HG02798 (cell line): ENCODE measurements at regions not wholly inside any gene's neighbourhood (a gene's known extent, or its start where the extent isn't known, plus 50 kb on each side); places are given as distances from the start of the nearest gene placed in this dataset.
"Not testable (repeated sequence)": the region's sequence is repeated elsewhere in the genome, so short reads cannot be mapped to it uniquely, and the experiment has no call there.

Experiments
- ATAC-seq: cut with Tn5 transposase; IDR thresholded peaks from one replicate; pipeline ENCODE4 v1.9.1; 2021; ENCODE audit warnings: mild to moderate bottlenecking; ENCODE audit not compliant: unreplicated experiment, poor library complexity

DNA sequence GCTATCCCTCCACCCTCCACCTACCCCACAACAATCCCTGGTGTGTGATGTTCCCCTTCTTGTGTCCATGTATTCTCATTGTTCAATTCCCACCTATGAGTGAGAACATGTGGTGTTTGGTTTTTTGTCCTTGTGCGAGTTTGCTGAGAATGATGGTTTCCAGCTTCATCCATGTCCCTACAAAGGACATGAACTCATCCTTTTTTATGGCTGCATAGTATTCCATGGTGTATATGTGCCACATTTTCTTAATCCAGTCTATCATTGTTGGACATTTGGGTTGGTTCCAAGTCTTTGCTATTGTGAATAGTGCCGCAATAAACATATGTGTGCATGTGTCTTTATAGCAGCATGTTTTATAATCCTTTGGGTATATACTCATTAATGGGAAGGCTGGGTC is 1117.6 kb downstream of the DNAJB9 start:
- ATAC-seq: not testable (repeated sequence)

- ATAC-seq: not testable (repeated sequence)
These were observed 1122.9 kb downstream of the DNAJB9 start for GRCh38 chr7:109692613-109693012.

DNA sequence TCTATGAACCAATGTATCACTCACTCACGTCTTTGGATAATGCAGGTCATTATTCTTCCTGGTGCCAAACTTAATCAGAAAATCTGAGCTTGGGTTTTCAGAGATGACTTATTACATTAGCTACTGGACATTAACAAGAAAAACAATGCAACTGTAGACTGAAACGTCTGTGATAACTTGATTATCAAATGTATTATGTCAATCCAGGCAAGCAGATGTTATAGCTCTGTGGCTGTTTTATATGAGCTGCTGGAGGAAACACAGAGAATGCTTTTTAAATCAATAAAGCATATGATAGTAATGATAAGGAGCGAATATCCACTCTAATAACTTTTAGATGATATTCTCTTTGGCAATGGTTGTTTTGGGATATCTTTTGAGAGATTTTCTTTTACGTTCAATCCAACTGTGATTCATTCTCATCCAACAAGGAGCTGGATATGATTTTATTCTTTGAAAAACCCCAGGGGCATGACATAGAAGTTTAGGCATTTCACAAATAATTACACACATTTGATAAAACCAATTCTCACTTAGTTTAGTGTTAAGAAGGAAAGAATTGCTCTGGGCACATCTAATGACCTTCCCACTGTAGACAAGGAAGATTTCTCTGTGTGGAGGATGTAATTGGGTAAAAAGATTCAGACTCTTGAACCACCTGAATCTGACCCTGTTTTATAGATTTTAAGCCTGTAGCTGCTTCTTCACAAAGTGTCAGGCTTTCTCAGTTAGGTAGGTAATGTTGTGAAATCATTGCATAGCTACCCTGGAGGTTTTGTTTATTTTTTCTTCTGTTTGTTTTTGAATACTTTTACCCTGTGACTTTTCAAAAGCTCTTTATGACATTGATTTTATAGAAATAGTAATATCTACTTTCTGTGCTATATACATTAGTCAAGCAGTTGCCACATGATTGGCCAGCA is 1124.7 kb downstream of the DNAJB9 start:
- no peak for ATAC-seq

- ATAC-seq: no peak
These were observed 1125.7 kb downstream of the DNAJB9 start for GRCh38 chr7:109695419-109695818.

- ATAC-seq: no peak
These were observed 1127.0 kb downstream of the DNAJB9 start for GRCh38 chr7:109696723-109697122.

DNA sequence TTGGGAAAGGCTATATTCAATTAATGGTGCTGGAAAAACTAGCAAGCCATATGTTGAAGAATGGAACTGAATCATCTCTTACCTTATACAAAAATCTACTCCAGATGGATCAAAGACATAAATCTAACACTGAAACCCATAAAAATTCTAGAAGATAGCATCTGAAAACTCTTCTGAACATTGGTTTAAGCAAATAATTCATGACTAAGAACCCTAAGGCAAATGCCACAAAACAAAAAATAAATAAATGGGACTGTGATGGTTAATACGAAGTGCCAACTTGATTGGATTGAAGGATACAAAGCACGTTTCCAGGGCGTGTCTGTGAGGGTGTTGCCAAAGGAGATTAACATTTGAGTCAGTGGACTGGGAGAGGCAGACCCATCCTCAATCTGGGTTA is 1130.0 kb downstream of the DNAJB9 start:
- no peak for ATAC-seq

DNA sequence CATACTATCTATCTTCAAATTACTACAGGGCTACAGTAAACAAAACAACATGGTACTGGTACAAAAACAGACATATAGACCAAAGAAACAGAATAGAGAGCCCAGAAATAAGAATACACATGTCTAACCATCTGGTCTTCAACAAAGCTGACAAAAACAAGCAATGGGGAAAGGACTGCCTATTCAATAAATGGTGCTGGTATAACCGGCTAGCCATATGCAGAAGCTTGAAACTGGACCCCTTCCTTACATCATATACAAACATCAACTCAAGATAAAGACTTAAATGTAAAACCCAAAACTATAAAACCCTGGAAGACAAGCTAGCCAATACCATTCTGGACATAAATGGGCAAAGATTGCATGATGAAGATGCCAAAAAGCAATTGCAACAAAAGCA is 1143.7 kb downstream of the DNAJB9 start:
- no peak for ATAC-seq

- not testable (repeated sequence) for ATAC-seq
These were observed 1149.7 kb downstream of the DNAJB9 start for GRCh38 chr7:109719359-109719758.

DNA sequence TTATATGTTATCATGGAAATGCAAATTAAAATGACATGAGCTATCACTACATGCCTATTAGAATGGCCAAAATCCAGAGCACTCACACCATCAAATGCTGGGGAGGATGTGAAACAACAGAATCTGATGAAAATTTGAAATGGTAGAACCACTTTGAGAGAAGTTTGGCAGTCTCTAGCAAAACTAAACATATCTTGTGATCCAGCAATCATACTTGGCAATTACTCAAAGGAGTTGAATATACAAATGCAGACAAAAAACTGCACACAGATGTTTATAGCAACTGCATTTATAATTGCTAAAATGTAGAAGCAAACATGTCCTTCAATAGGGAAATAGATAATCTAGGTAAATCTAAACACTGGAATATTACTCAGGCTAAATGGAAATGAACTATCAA is 1164.9 kb downstream of the DNAJB9 start:
- no peak for ATAC-seq

GRCh38 chr7:109735881-109736280 is 1166.2 kb downstream of the DNAJB9 start:
- ATAC-seq: no peak

DNA sequence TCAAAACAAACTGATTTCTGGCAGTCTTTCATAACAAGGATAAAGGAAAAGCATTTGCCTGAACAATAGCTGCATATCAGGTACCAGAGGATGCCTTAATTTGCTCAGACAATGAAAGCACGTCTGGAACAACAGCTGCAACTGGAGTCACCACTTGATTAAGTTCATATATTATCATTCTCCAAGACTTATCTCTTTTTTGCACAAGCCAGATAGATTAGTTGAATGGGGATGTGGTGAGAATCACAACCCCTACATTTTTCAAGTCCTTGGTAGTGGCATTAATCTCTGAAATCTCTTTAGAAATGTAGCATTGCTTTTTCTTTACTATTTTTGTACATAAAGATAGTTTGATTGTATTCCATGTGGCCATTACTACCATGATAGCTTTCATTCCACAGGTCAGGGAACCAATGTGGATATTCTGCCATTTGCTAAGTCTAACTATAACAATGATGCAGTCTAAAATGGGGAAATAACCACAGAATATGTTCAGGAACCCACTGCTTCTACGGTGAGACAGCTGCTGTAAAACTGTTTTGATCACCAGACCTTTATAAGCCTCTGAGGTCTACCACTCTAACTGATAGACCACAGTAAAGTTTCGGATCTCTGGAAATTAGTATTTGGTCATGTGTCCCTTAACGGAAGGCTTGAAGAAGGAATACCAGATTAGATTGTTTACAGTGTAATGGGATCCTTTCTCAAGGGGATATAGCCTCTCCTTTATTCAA is 1176.2 kb downstream of the DNAJB9 start:
- no peak for ATAC-seq

- ATAC-seq: no peak
These were observed 1181.6 kb downstream of the DNAJB9 start for GRCh38 chr7:109751241-109751640.

- ATAC-seq: no peak
These were observed 1182.4 kb downstream of the DNAJB9 start for GRCh38 chr7:109752068-109752467.

- ATAC-seq: no peak
These were observed 1188.0 kb downstream of the DNAJB9 start for GRCh38 chr7:109757713-109758112.

- no peak for ATAC-seq
These were observed 1193.9 kb downstream of the DNAJB9 start for GRCh38 chr7:109763611-109764010.

DNA sequence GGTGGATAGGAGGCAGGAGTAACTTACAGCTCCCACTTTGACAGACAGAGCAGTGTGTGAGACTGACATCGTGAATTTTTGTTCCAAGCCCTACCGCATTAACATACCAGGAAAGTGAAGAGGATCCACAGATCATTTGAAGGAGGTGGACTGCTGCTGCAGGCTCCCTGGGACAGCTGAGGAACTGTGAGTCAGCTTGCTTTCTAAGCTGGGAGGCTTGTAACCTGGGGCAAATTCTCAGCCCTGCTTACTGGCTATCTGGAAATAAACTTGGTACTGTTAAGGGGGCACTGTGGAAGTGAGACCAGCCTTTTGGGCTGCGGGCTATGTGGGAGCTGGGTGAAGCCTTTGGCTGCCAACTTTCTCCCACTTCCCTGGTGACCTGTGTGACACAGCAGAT is 1202.5 kb downstream of the DNAJB9 start:
- no peak for ATAC-seq

DNA sequence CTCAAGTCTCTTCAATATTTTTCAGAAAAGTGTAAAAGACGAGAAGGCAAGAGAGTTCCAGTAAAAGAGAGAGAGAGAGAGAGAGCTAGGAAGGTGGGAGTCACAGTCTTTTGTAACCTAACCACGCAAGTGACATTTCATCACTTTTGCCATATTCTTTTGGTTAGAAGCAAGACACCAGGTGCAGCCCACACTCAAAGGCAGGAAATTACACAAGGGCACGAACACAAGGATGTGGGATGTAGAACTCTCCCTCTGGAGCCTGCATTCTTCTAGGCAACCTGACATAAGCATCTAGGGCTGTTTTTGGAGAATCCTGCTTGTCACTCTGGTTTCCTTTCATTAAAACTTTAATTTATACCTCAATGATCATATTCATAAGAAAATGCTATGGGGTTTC is 1213.1 kb downstream of the DNAJB9 start:
- no peak for ATAC-seq

DNA sequence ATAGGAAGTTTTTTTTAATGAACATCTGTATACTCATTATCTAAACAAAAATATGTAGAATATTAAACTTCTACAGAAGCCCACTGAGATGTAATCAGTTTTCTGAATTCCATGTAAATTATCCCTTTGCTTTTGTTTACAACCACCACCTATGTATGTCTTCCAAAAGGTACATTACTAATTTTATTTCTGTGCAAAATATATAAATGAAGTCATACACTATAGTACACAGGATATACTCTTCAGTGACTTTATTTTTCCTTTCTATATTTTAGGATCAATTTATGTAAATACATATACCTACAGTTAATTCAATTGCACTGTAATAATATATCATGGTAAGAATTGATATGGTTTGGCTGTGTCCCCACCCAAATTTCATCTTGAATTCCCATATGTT is 1236.9 kb downstream of the DNAJB9 start:
- ATAC-seq: no peak

GRCh38 chr7:109821156-109821555 is 1251.5 kb downstream of the DNAJB9 start:
- ATAC-seq: no peak

- no peak for ATAC-seq
These were observed 1256.1 kb upstream of the LRRN3 start for GRCh38 chr7:109834851-109835250.

DNA sequence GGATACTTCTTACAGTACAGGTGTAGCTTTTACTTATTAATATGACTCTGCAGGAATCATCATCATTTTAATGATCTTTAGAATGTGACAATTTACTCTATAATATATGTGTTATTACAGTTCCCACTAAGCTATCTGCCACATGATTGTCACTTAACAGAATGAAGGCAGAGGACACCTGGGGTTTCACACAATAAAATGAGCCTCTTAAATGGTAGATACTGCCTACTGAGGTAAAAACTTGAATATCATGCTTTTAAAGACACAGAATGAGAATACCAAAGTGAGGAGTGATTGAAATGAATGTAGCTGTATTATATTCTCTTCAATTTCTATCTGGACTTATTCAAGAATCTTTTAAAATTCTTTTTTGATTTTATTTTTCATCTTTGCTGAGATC is 1255.3 kb upstream of the LRRN3 start:
- no peak for ATAC-seq

GRCh38 chr7:109836016-109836415 is 1254.9 kb upstream of the LRRN3 start:
- ATAC-seq: no peak
